Coronary artery (tissue), 2 donors: ENCODE measurements at regions not wholly inside any gene's neighbourhood (a gene's known extent, or its start where the extent isn't known, plus 50 kb on each side); places are given as distances from the start of the nearest gene placed in this dataset.
"Not testable (repeated sequence)": the region's sequence is repeated elsewhere in the genome, so short reads cannot be mapped to it uniquely, and the experiment has no call there.

Experiments used
- DNase-seq: peaks from one replicate; pipeline ENCODE4 v3.0.0-alpha.2; 2017; ENCODE audit warnings: low spot score
- H3K27ac ChIP-seq, 2 donors: fragments of 200-600 bp; sonication (generic); one replicate each; pipeline ENCODE4 v1.5.1; 2016 to 2019
- H3K4me3 ChIP-seq: fragments of 200-600 bp; sonication (generic); 2 replicates; pipeline ENCODE4 v1.5.1; 2016; ENCODE audit warnings: mild to moderate bottlenecking, moderate library complexity
- CTCF ChIP-seq: fragments of 200-600 bp; sonication (generic); IDR thresholded peaks from one replicate; pipeline ENCODE4 v1.5.1; 2019; ENCODE audit warnings: antibody characterized with exemption

- Histone ChIP-seq H3K4me3 (no peak overlapping the region), H3K27ac (no peak overlapping the region)
- no peak for DNase-seq
- no peak for TF ChIP-seq CTCF
Observed at GRCh38 chr4:117560329-117560728, 474.0 kb upstream of the NDST3 start.

- H3K27ac ChIP-seq: no peak overlapping the region
- H3K4me3 ChIP-seq: no peak overlapping the region
- DNase-seq: no peak
- no peak for TF ChIP-seq CTCF
Observed at GRCh38 chr4:117574085-117574484, 460.2 kb upstream of the NDST3 start.

GRCh38 chr4:117575850-117576249, 458.4 kb upstream of the NDST3 start:
- Histone ChIP-seq H3K4me3 (no peak overlapping the region), H3K27ac (no peak overlapping the region)
- TF ChIP-seq CTCF: no peak
- no peak for DNase-seq

- Histone ChIP-seq H3K27ac (no peak overlapping the region), H3K4me3 (no peak overlapping the region)
- DNase-seq: no peak
- no peak for TF ChIP-seq CTCF
Observed at GRCh38 chr4:117577686-117578311, 456.5 kb upstream of the NDST3 start.

GRCh38 chr4:117588771-117589170, 445.5 kb upstream of the NDST3 start:
- TF ChIP-seq CTCF: no peak
- H3K4me3 ChIP-seq: no peak overlapping the region
- no peak for DNase-seq
- H3K27ac ChIP-seq: no peak overlapping the region

- no peak for DNase-seq
- no peak overlapping the region for H3K27ac ChIP-seq
- no peak for TF ChIP-seq CTCF
- H3K4me3 ChIP-seq: no peak overlapping the region
Observed at GRCh38 chr4:117596917-117597480, 437.3 kb upstream of the NDST3 start.

GRCh38 chr4:117599393-117599792, 434.9 kb upstream of the NDST3 start:
- DNase-seq, H3K27ac ChIP-seq, H3K4me3 ChIP-seq: not testable (repeated sequence)

- H3K4me3 ChIP-seq, DNase-seq, H3K27ac ChIP-seq: not testable (repeated sequence)
Observed at GRCh38 chr4:117600936-117601335, 433.4 kb upstream of the NDST3 start.
